Stimulated activated CD8-positive, alpha-beta memory T cell treated with anti-CD3 and anti-CD28 coated beads, Interleukin-2, amount 100 ng/mL, for 1 hour (primary cell): ENCODE measurements at regions not wholly inside any gene's neighbourhood (a gene's known extent, or its start where the extent isn't known, plus 50 kb on each side); places are given as distances from the start of the nearest gene placed in this dataset.
"Not testable (repeated sequence)": the region's sequence is repeated elsewhere in the genome, so short reads cannot be mapped to it uniquely, and the experiment has no call there.

Source experiments
- DNase-seq, 2 donors: peaks; one replicate each; pipeline ENCODE4 v3.0.0-alpha.2; 2020; ENCODE audit warnings: low read depth in 2 of 2

- DNase-seq, result no peak
Observed at GRCh38 chr9:89935115-89935514, 330.3 kb downstream of the GADD45G start.

- no peak for DNase-seq
Observed at GRCh38 chr9:89935801-89936200, 331.0 kb downstream of the GADD45G start.

DNA sequence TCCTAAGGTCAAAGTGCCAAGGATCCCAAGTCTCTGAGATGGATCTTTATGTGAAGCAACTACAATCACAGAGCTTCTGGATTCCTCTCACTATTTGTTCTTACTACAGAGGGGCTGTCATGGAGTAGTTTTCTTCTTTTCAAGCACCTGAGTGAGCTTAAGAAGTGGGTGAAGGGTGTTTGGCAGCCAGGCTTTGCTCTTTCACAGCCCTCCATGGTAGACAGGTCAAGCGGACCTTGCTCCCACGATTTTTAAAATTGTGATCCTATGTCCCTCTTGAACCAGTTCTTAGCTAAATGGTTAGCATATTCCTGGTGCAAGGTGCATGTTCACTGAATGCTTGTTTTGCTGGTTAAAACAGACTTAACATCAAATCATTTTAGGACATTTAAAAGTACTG is 332.2 kb downstream of the GADD45G start:
- DNase-seq, result no peak

DNA sequence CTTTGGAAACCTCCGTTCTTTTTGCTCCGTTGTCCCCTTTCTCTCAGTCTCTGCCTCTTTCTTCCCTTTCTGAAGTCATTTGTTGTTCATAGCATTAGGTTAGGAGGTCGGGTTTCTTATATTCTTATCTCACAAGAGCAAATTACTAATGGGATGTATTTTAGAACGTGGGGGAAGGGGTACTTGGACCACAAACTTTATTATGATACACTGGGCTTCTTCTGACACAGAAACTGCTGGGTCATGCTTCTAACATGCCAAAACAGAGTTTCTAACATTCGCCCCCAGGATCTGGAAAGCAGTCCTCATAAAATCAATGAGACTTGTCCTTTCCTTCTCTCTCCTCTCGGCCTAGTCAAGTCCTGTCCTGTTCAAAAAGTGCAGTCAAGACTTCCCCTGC is 334.4 kb downstream of the GADD45G start:
- no peak for DNase-seq

- DNase-seq, result no peak
Observed at GRCh38 chr9:89939626-89940292, 334.9 kb downstream of the GADD45G start.

- no peak for DNase-seq
Observed at GRCh38 chr9:89940625-89941024, 335.8 kb downstream of the GADD45G start.

- no peak for DNase-seq
Observed at GRCh38 chr9:89941875-89942274, 337.1 kb downstream of the GADD45G start.

DNA sequence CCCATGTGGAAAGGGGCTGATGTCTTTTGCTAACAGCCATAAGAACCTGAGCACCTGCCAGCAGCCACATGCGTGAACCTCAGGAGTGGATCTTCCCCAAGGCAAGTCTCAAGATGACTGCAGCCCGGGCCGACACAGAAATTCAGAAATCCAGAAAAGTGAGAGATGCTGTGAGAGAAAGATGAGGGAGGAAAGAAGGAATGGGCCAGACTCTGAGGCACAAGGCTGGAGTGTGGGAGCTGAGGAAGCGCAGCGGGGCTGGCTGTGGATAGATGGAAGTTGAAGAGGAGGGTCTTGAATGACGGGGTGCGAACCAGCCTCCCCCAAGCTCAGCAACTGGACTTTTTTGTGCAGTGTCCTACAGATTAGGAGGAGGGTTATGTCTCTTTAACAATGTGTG is 337.8 kb downstream of the GADD45G start:
- DNase-seq, result no peak

- DNase-seq, result no peak
Observed at GRCh38 chr9:89943309-89943708, 338.5 kb downstream of the GADD45G start.

DNA sequence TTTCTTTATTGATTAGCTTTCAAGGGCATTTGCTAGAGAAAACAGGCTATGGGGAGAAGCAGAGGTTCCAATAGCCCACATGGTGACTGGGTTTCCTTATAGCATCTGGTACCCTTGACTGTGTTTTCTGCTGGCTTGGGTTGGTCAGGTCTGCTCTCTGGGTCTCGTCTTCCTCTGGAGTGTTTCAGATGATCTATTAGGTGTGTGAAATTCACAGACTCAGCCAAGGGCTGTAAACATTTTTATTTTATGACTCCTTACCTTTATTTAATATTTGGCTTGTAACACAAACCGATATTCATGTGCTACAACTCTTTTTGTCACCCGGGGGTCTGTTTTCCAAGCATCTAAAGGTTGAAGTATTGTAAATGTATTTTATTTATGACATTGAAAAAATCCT is 338.9 kb downstream of the GADD45G start:
- no peak for DNase-seq

DNA sequence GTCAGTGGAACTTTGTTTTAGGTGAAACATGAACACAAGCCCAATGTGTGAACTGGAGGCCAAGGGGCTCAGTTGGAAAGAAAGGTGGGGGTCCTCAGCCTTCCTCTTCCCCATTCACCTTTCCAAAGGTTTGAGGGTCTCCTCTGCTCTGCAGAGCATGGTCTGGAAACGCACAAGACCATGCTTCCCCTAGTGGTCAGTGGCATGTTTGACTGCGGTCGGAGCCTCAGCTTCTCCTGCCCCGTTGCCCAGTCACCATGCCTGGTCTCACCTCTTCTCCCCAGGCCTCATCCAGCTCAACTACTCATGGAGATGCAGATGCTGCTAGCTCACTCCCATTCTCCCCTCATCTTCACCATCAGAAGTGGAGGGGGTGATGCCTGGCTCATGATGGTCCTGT is 340.3 kb downstream of the GADD45G start:
- no peak for DNase-seq

DNA sequence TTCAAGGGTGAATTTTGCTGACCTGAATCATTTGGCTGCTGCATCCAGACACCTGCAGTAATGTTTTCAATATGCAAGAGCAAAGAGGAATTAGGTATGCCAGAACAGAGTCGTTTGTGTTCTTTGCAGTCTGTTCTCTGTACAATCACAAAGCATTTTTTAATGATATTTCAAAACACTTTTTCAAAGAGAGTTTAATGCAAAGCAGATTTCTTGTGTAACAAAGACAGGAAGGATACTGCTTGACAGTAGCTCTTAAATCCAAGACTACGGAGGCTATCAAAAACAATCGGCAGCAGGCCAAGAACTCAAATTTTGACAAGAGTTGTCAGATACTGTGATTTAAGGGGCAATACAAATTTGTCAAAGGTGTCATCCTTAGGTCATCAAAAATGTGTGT is 341.9 kb downstream of the GADD45G start:
- no peak for DNase-seq

GRCh38 chr9:89949111-89949510 is 344.3 kb downstream of the GADD45G start:
- no peak for DNase-seq

- DNase-seq, result no peak
Observed at GRCh38 chr9:89951675-89952074, 346.9 kb downstream of the GADD45G start.

DNA sequence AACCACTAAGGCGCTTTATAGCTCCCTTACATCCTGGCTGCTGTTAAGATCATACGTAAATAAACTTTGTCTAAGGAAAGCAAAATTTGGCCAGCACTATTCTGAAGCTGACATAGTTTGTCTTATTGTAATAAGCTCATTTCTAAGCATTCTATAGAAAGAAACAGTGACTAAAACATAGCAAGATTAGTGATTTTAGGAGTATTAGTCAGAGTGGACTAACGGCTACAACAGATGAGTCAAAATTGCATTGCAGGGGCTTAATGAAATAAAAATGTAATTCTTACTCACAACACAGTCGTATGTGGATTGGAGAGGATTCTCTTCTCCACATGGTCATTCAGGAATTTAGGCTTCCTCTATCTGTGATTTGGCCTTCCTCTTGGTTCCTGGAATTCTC is 347.6 kb downstream of the GADD45G start:
- no peak for DNase-seq

- not testable (repeated sequence) for DNase-seq
Observed at GRCh38 chr9:89953263-89953662, 348.5 kb downstream of the GADD45G start.

DNA sequence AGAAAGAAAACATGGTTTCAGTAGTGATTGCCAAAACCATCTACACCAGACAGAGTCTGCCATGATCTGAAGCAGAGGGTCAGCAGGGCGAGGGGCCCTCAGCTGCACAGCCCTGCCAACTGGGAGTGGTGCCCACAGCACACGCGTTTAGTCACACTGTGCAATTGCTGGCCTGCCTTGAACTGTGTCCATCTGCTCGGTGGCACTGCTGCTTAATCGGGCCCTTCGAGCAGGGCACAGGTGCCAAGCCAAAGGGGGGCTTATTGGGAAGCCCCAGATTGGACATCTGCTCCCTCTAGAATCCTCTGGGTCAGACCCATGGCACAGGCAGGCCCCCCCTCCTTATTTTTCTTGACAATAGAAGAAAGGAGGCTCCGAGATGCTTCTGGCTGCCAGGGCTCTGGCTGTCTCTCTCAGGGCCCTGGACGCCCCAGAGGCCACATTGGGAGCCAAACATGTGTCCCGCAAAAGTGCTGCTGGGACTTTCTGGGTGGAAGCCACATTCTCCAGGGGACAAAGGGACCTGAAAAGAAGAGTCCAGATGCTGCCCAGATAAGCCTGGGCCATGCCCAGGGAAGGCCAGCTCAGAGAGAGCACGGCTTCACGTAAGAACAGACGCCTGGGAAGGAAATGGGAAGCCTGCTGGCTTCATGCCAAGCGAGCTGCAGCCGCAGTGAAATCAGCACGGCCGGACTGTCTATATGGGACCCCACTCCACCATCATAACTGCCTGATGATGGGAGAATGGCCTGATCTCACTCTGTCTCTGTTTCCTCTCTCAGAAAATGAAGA is 349.2 kb downstream of the GADD45G start:
- DNase-seq, result no peak

GRCh38 chr9:89955144-89955543 is 350.3 kb downstream of the GADD45G start:
- no peak for DNase-seq

DNA sequence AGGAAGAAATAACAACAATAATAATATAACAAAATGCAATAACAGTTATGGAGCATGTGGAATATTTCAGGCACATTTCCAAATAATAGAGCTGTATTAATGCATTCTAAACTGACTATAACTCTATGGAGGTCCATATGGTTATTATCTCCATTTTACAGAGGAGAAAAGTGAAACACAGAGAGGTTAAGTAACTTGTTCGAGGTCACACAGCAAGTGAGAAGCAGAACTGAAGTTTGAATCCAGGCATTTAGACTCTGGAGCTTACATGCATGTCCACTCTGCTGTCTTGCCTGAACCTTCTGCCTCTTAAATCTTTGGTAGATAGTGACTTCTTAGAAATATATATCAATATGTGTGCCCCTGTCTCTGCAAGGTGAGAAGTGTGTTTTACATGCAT is 350.8 kb downstream of the GADD45G start:
- no peak for DNase-seq

DNA sequence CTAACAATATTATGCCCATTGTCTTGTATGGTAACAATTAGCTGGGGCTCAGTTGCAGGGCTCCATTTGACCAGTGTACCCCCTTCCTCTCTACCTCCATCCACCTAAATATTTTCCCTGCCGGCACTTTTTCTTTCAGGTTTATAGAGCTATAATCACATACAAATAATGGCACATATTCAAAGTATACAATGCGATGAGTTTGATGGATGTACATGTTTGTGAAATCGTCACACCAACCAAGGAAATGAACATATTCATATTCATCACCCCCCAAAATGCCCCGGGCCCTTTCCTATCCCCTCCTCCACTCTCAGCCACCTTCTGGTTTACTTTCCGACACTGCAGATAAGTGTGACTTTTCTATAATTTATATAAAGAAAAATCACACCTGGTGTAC is 351.5 kb downstream of the GADD45G start:
- DNase-seq, result no peak

- no peak for DNase-seq
Observed at GRCh38 chr9:89956907-89957306, 352.1 kb downstream of the GADD45G start.

DNA sequence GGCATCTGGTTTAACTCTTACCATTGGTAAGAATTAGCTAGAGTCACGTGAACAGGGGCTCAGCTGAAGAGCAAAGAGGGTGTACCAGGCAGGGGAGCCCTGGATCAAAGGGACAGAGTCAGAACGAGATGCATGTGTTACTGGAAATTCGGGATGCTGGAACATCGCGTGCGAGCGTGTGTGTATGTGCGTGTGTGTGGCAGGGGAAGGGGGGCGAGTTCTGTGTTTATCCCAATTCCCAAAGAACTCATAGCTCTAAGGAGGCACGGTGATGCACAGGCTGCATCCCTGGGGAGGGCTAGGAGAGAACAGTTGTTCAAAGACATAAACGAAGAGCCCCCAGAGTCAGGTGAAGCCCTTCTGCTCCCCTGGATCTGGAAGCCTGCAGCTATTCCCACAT is 353.3 kb downstream of the GADD45G start:
- DNase-seq, result no peak

GRCh38 chr9:89961616-89962341 is 357.0 kb downstream of the GADD45G start:
- DNase-seq, result no peak
